HG03469 (cell line): ENCODE measurements at regions not wholly inside any gene's neighbourhood (a gene's known extent, or its start where the extent isn't known, plus 50 kb on each side); places are given as distances from the start of the nearest gene placed in this dataset.
"Not testable (repeated sequence)": the region's sequence is repeated elsewhere in the genome, so short reads cannot be mapped to it uniquely, and the experiment has no call there.

Experiments
- ATAC-seq: cut with Tn5 transposase; IDR thresholded peaks from one replicate; pipeline ENCODE4 v1.9.1; 2021; ENCODE audit warnings: mild to moderate bottlenecking, moderate library complexity, moderate number of reproducible peaks; ENCODE audit not compliant: unreplicated experiment

GRCh38 chr10:3661271-3661670 lies 123.7 kb downstream of the KLF6 start:
- no peak for ATAC-seq

- ATAC-seq: no peak
Observed at GRCh38 chr10:3660753-3661152, 124.3 kb downstream of the KLF6 start.

- no peak for ATAC-seq
Observed at GRCh38 chr10:3659203-3659917, 125.6 kb downstream of the KLF6 start.

GRCh38 chr10:3658766-3659165 lies 126.2 kb downstream of the KLF6 start:
- ATAC-seq: no peak

GRCh38 chr10:3656214-3656613 lies 128.8 kb downstream of the KLF6 start:
- ATAC-seq: no peak

GRCh38 chr10:3655528-3655927 lies 129.5 kb downstream of the KLF6 start:
- no peak for ATAC-seq

GRCh38 chr10:3654980-3655379 lies 130.0 kb downstream of the KLF6 start:
- no peak for ATAC-seq

- ATAC-seq: no peak
Observed at GRCh38 chr10:3654496-3654895, 130.5 kb downstream of the KLF6 start.

GRCh38 chr10:3653303-3653702 lies 131.7 kb downstream of the KLF6 start:
- ATAC-seq: not testable (repeated sequence)

- ATAC-seq: no peak
Observed at GRCh38 chr10:3652886-3653285, 132.1 kb downstream of the KLF6 start.

- no peak for ATAC-seq
Observed at GRCh38 chr10:3651969-3652653, 132.9 kb downstream of the KLF6 start.

- ATAC-seq: no peak
Observed at GRCh38 chr10:3648576-3648975, 136.4 kb downstream of the KLF6 start.

- no peak for ATAC-seq
Observed at GRCh38 chr10:3648170-3648569, 136.8 kb downstream of the KLF6 start.

- ATAC-seq: peak; percentile 69
Observed at GRCh38 chr10:3647074-3647473, 137.9 kb downstream of the KLF6 start.

- ATAC-seq: no peak
Observed at GRCh38 chr10:3645406-3645805, 139.6 kb downstream of the KLF6 start.

- no peak for ATAC-seq
Observed at GRCh38 chr10:3640816-3641215, 144.2 kb downstream of the KLF6 start.

GRCh38 chr10:3639546-3639945 lies 145.5 kb downstream of the KLF6 start:
- no peak for ATAC-seq

- no peak for ATAC-seq
Observed at GRCh38 chr10:3636356-3637181, 148.4 kb downstream of the KLF6 start.

GRCh38 chr10:3635697-3636096 lies 149.3 kb downstream of the KLF6 start:
- ATAC-seq: no peak

- ATAC-seq: no peak
Observed at GRCh38 chr10:3635211-3635671, 149.8 kb downstream of the KLF6 start.

- ATAC-seq: not testable (repeated sequence)
Observed at GRCh38 chr10:3634646-3635045, 150.4 kb downstream of the KLF6 start.
